ENCODE measurements at regions not wholly inside any gene's neighbourhood (a gene's known extent, or its start where the extent isn't known, plus 50 kb on each side); places are given as distances from the start of the nearest gene placed in this dataset.
"Not testable (repeated sequence)": the region's sequence is repeated elsewhere in the genome, so short reads cannot be mapped to it uniquely, and the experiment has no call there.

- no peak for DNase-seq
These were observed 129.0 kb upstream of the HMGA2 start for GRCh38 chr12:65695113-65695865.

DNA sequence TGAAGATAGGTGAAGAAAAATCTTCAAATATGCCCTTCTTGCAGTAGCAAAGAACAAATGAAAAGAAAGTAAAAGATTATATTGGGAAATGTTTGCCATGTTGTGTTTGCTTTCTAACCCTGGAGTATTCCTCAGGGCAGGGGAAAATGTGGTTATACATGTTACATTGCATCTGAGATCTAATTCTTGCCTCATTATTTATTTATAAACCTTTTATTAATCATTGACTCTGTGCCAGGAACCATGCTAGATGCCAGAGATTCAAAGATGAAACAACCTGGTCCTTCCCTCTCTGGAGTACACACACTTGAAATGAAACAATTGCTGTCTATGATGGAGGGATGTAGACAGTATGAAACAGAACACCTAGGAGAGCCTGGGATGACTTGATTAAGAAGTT, 128.1 kb upstream of the HMGA2 start:
- DNase-seq: no peak

DNA sequence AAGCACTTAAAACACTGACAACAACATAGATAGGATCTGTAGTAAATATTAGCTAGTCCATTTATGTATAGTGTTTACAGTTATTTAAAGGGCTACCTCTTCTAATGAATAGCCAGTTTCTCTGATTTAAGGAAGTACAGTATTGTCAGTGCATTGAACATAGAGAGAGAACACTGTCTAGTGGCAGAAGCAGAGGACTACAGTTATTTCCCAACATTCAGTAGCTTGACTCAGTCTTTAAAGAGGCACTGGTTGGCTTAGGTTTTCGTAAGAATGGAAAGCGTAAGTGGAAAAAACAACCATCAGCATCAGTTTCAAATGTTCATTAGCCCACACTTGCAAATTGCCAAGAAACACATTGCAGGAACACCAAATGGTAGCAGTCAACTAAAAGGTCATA, 125.0 kb upstream of the HMGA2 start:
- no peak for DNase-seq

DNA sequence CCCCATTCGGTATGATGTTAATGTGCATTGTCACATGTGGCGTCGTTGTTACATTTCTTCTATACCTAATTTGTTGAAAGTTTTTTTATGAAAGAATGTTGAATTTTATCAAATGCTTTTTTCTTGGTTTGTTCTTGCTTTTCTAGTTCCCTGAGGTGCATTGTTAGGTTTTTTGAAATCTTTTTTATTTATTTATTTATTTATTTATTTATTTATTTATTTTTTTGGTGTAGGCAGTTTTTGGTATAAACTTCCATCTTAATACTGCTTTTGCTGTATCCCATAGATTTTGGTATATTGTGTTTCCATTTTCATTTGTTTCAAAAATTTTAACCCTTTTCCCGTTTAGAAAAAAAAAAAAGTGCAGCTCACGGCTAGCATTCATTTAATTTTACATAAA, 121.1 kb upstream of the HMGA2 start:
- DNase-seq: no peak

DNA sequence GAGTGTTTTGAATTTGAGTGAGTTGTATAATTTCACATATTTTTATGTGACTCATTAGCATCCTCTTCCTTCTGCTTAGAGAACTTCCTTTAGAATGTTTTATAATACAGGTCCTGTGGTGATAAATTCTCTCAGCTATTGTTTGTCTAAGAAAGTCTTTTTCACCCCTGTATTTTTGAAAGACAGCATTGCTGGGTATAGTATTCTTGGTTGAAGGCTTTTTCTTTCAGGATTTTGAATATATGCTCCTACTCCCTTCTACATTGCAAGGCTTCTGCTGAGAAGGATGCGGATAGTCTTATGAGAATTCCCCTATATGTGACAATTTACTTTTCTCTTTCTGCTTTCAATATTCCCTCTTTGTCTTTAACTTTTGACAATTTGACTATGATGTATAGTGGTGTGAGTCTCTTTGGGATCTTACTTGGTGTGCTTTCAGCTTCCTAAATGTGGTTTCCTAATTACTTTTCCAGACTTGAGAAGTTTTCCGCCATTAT, 118.9 kb upstream of the HMGA2 start:
- no peak for DNase-seq

DNA sequence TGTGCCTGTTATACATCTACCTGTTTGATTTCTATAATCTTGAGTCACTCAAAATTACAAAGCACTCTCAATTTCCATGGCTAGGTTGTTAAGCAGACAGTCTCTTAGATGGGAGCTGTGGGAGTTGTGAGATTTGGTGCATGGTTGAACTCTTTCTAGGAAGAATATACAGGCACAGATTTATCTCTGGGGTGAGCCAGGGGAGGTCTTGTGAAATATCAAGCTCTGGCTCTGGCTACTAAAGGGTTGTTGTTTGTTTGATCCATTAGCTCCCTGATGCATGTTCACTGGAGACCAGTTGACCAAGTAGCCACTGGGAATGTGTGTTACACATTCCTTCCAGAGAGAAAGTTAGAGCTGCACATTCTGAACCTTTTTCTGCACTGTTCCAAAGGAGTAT, 117.2 kb upstream of the HMGA2 start:
- no peak for DNase-seq

- DNase-seq: no peak
These were observed 111.9 kb upstream of the HMGA2 start for GRCh38 chr12:65712260-65713004.

GRCh38 chr12:65715961-65716360, 108.3 kb upstream of the HMGA2 start:
- DNase-seq: no peak

- no peak for DNase-seq
These were observed 103.8 kb upstream of the HMGA2 start for GRCh38 chr12:65720136-65721130.

GRCh38 chr12:65721541-65722190, 102.6 kb upstream of the HMGA2 start:
- no peak for DNase-seq

DNA sequence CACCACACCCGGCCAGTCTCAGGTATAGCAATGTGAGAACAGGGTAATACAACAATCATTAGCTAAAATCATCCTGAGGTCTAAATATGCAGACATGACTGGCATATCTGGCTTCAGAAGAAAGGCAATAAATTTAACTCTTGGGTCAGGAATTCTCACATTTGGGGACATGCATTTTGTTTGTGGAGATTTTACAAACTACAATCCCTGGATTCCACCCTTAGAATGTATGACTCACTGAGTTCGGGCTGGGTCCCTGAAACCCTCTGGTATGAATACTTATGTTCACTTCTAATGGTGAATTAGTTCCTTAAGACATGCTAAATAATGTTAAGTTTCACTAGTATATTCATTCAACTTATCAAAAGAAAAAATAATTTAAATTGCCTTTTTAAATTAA, 98.9 kb upstream of the HMGA2 start:
- no peak for DNase-seq

DNA sequence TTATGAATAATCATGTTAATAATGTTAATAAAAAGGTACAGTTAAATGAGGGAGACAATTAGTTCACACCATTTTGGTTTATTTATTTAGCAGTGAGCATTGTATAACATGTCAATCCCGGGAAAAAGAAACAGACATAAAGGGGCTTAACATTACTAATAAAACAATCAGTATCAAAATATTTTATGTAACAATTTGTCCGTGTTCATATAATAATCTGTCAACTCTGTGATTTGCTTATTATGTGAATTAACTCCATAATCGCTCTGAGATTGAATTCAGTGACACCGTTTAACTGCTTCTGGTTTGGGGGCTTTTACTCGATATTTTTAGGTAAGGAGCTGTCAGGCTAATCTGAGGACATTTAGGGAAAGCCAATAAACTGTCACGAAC, 95.8 kb upstream of the HMGA2 start:
- DNase-seq: no peak

GRCh38 chr12:65728848-65729793, 95.2 kb upstream of the HMGA2 start:
- DNase-seq: no peak

- no peak for DNase-seq
These were observed 92.5 kb upstream of the HMGA2 start for GRCh38 chr12:65731771-65732170.

DNA sequence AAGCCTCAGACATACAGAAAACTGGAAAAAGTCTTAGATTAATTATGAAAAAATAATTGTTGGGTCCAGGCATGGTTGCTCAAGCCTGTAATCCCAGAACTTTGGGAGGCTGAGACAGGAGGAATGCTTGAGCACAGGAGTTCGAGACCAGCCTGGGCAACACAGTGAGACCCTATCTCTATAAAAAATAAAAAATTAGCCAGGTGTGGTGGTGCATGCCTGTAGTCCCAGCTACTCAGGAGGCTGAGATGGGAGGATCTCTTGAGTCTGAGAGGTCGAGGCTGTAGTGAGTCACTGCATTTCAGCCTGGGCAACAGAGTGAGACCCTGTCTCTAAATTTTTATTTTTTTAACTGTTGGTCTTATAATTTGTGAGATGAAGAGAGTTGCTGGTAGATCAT, 90.6 kb upstream of the HMGA2 start:
- not testable (repeated sequence) for DNase-seq

GRCh38 chr12:65734226-65734625, 90.1 kb upstream of the HMGA2 start:
- no peak for DNase-seq

GRCh38 chr12:65739606-65740005, 84.7 kb upstream of the HMGA2 start:
- no peak for DNase-seq

GRCh38 chr12:65740506-65740872, 83.8 kb upstream of the HMGA2 start:
- DNase-seq: no peak

- DNase-seq: peak; percentile 41
These were observed 83.2 kb upstream of the HMGA2 start for GRCh38 chr12:65740873-65741600.

- DNase-seq: no peak
These were observed 82.6 kb upstream of the HMGA2 start for GRCh38 chr12:65741656-65742017.

Data from activated gamma-delta T cell treated with Interleukin-2 at 50 U/mL for 16 hours (primary cell).